ENCODE measurements at regions not wholly inside any gene's neighbourhood (a gene's known extent, or its start where the extent isn't known, plus 50 kb on each side); places are given as distances from the start of the nearest gene placed in this dataset.

- TF ChIP-seq ZBTB7A (IDR thresholded peaks at IDR 0.05; ENCODE audit: low read depth) (no peak), TEAD4 (IDR thresholded peaks at IDR 0.05) (no peak), TCF12 (IDR thresholded peaks at IDR 0.05; ENCODE audit: low read depth) (no peak), RAD21 (IDR thresholded peaks at IDR 0.05; ENCODE audit: low read depth) (no peak)
These were observed 192.3 kb downstream of the USP12 start for GRCh38 chr13:26979334-26979733.
